ENCODE measurements at regions not wholly inside any gene's neighbourhood (a gene's known extent, or its start where the extent isn't known, plus 50 kb on each side); places are given as distances from the start of the nearest gene placed in this dataset.

DNA sequence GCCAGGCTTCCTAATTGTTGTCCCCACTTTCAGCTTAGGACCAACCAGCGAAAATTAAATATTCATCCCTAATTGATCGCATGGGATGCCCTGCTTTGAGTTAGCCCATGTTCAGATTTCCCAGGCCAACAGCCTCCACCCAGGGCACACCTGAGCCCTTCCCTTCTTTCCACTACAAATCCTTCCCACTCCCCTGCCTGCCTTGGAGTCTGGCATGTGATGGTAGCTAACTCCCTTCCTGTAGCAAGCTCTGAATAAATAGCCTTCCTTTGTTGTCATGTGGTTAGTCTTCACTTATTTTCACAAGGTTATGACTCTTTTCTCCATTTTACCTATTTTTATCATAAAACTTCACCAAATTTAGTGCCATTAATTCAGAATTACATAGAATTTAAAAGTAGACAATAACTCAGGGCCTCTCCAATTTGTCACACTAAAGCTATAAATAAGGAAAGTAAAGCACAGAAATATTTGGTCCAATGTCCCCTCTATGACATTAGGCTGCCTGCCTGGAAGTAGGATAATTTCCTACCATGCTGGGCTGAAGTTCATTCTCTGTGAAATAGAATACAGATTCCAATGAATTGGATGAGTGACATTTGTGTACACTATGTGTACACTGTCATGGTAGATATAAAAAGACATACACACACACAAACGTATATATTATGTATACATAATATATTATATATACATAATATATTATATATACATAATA is 166.4 kb upstream of the CPEB2 start:
- no peaks in the 10 kb centered on the region for H3K27me3 ChIP-seq
- peaks cover 10% of the 10 kb centered on the region for H3F3A ChIP-seq (ENCODE audit: low read depth)
- peaks cover 6% of the 10 kb centered on the region for H3K9me3 Mint-ChIP-seq
- H3K4me1 ChIP-seq = no peaks in the 10 kb centered on the region
- H3K9ac ChIP-seq = no peak overlapping the region
- H2AFZ ChIP-seq (replicated peaks) = no peak overlapping the region
- no peak overlapping the region for H3K27ac Mint-ChIP-seq
- peaks cover 2% of the 10 kb centered on the region for H3K27me3 Mint-ChIP-seq (ENCODE audit: insufficient read depth, low read depth)
- no peak for DNase-seq (ENCODE audit: low spot score)
- H3K4me3 Mint-ChIP-seq = no peak overlapping the region
- no peak for TF ChIP-seq EZH2 (IDR thresholded peaks at IDR 0.05)
- H3K79me2 ChIP-seq (ENCODE audit: low read depth) = no peaks in the 10 kb centered on the region
- H3K4me1 Mint-ChIP-seq = no peaks in the 10 kb centered on the region
- no peak overlapping the region for H3K4me3 ChIP-seq
- no peak overlapping the region for H3K4me2 ChIP-seq
- no peaks in the 10 kb centered on the region for H3K36me3 ChIP-seq
- no peaks in the 10 kb centered on the region for H3K36me3 Mint-ChIP-seq
- no peaks in the 10 kb centered on the region for H3K9me3 ChIP-seq (ENCODE audit: low read depth)
- no peak overlapping the region for H3K27ac ChIP-seq
- H4K20me1 ChIP-seq (ENCODE audit: low read depth) = no peaks in the 10 kb centered on the region

DNA sequence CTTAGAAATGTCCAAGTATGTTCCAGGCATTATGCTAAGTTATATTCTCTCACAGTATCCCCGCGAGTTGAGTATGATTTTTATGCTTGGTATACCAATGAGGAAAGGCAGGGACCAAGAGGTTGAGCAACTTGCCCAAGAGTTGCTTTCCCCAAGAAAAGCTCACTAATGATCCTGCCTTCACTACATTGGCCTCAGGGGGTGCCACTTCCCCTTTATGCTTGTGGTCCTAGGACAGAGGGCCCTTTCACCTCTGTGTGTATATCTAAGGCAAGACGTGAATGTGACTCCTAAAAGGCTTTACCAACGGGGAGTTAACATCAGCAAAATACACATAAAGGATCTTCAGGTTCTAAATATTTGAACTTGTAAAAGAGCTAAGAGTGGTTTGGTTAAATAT is 164.4 kb upstream of the CPEB2 start:
- Histone ChIP-seq H4K20me1 (ENCODE audit: low read depth) (no peaks in the 10 kb centered on the region), H3K9me3 (ENCODE audit: low read depth) (no peaks in the 10 kb centered on the region), H3K4me1 (no peaks in the 10 kb centered on the region), H3K9ac (no peak overlapping the region), H3K4me2 (no peak overlapping the region), H3K36me3 (no peaks in the 10 kb centered on the region), H2AFZ (replicated peaks) (no peak overlapping the region), H3K27ac (no peak overlapping the region), H3K79me2 (ENCODE audit: low read depth) (no peaks in the 10 kb centered on the region), H3K4me3 (no peak overlapping the region), H3F3A (ENCODE audit: low read depth) (peaks cover 10% of the 10 kb centered on the region), H3K27me3 (no peaks in the 10 kb centered on the region)
- no peak overlapping the region for H3K4me3 Mint-ChIP-seq
- H3K27me3 Mint-ChIP-seq (ENCODE audit: insufficient read depth, low read depth) = peaks cover 2% of the 10 kb centered on the region
- H3K4me1 Mint-ChIP-seq = no peaks in the 10 kb centered on the region
- peak; percentile 16 for DNase-seq (ENCODE audit: low spot score)
- no peaks in the 10 kb centered on the region for H3K36me3 Mint-ChIP-seq
- H3K27ac Mint-ChIP-seq = no peak overlapping the region
- TF ChIP-seq EZH2phosphoT487 (IDR thresholded peaks at IDR 0.05) = no peak
- no peak for TF ChIP-seq CTCF (IDR thresholded peaks at IDR 0.05)
- no peak for TF ChIP-seq EZH2 (IDR thresholded peaks at IDR 0.05)
- peaks cover 6% of the 10 kb centered on the region for H3K9me3 Mint-ChIP-seq

DNA sequence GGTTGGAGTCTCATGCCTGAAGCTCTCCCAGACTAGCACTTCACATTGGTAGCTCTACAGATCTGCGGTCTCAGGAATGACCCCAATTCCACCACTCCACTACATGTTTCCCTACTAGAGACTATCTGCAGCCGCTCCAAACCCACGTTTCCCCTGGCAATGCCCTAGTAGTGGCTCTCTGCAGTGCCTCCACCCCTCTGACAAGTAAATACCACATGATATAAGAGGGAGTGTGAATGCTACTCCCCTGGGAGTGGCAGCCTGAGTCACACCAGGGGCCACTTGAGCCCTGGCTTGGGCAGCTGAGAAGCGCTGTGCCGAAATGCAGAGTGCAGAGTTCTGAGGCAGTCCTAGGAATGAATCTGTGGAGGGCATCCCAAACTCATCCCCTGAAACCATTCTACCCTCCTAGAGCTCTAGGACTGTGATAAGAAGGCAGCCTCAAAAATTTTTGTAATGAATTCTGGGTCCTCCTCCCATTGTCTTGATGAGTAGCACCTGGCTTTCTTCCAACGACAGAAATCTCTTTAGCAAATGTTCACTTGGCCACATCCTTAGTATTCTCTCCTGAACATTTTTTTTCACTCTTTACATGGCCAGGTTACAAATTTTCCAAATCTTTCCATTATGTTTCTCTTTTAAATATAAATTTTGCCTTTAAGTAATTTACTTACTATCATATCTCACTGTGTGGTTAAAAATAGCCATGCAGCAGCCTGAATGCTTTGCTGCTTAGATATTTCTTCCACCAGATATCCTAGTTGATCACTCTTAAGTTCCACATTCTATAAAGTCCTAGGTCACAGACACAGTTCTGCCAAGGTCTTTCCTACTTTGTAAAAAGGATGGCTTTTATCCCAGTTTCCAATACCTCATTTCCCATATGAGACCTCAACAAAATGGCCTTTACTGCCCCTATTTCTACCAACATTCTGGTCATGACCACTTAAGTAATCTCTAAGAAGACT is 160.2 kb upstream of the CPEB2 start:
- H3K4me3 Mint-ChIP-seq = no peak overlapping the region

More for the DNA sequence above, 160.2 kb upstream of the CPEB2 start:
- Histone ChIP-seq H3F3A (ENCODE audit: low read depth) (no peaks in the 10 kb centered on the region), H2AFZ (replicated peaks) (no peak overlapping the region), H3K4me3 (no peak overlapping the region), H4K20me1 (ENCODE audit: low read depth) (no peaks in the 10 kb centered on the region), H3K79me2 (ENCODE audit: low read depth) (no peaks in the 10 kb centered on the region), H3K36me3 (no peaks in the 10 kb centered on the region), H3K4me1 (no peaks in the 10 kb centered on the region), H3K27ac (no peak overlapping the region), H3K4me2 (no peak overlapping the region), H3K9me3 (ENCODE audit: low read depth) (no peaks in the 10 kb centered on the region), H3K9ac (no peak overlapping the region), H3K27me3 (no peaks in the 10 kb centered on the region)
- H3K36me3 Mint-ChIP-seq = no peaks in the 10 kb centered on the region
- peaks cover 7% of the 10 kb centered on the region for H3K4me1 Mint-ChIP-seq
- H3K27me3 Mint-ChIP-seq (ENCODE audit: insufficient read depth, low read depth) = peaks cover 4% of the 10 kb centered on the region
- no peak for DNase-seq (ENCODE audit: low spot score)
- peaks cover 6% of the 10 kb centered on the region for H3K9me3 Mint-ChIP-seq
- H3K27ac Mint-ChIP-seq = no peak overlapping the region
- TF ChIP-seq EZH2phosphoT487 (IDR thresholded peaks at IDR 0.05) (no peak), CTCF (IDR thresholded peaks at IDR 0.05) (no peak), EZH2 (IDR thresholded peaks at IDR 0.05) (no peak)
